K562 (cell line): ENCODE measurements at regions not wholly inside any gene's neighbourhood (a gene's known extent, or its start where the extent isn't known, plus 50 kb on each side); places are given as distances from the start of the nearest gene placed in this dataset.

ENCODE experiments used
- ATAC-seq: fragments of 200-7000 bp; cut with Tn5 transposase; 3 replicates; pipeline ENCODE4 v1.9.1; 2020; ENCODE audit warnings: moderate library complexity
- BruUV-seq: library from RNA; stranded (reverse); fragments of 400-500 nt; replicated peaks from 2 replicates; lab custom pipeline; 2021; lab: Mats Ljungman, UMichigan
- CTCF ChIA-PET: fragments of 300-600 bp; formaldehyde crosslinking; extraction: SDS; loops from one replicate; lab custom pipeline; 2021; ENCODE audit warnings: low intra/inter-chr PET ratio; lab: Yijun Ruan, JAX
- POLR2A ChIA-PET: fragments of 300-600, 350-650 bp; sonication (Branson Sonifier 250); formaldehyde crosslinking; extraction: SDS; loops from one replicate; lab custom pipeline; 2021; ENCODE audit warnings: antibody characterized with exemption, inconsistent platforms; lab: Yijun Ruan, JAX
- DNase-seq, 4 experiments: peaks; one replicate each; pipeline versions ENCODE4 v3.0.0 to v3.0.0-alpha.2; 2011 to 2018; ENCODE audit warnings: low spot score in 3 of 4, mixed read lengths in 3 of 4; ENCODE audit errors: extremely low read depth in 1 of 4
- FAIRE-seq: peaks from 2 replicates; lab custom pipeline; 2011; peaks lifted over from hg19 to GRCh38; lab: Jason Lieb, UNC
- H2AFZ ChIP-seq: 2 replicates; pipeline ENCODE4 v1.6.0; 2011; ENCODE audit warnings: low read depth, low read length, control low read depth, inconsistent platforms
- H3K27ac ChIP-seq: fragments of 200-600 bp; 3 replicates; pipeline ENCODE4 v1.8.0; 2011; ENCODE audit warnings: low read depth, mild to moderate bottlenecking, control low read depth, inconsistent platforms, low read length, moderate library complexity, mixed read lengths; ENCODE audit errors: extremely low read depth
- H3K27me3 ChIP-seq, 2 experiments: fragments of 300-600 bp in 1 of 2; 2 replicates in 1 of 2; 3 replicates in 1 of 2; pipeline versions ENCODE4 v1.6.0 to v1.8.0; 2011; ENCODE audit warnings: inconsistent platforms in 2 of 2, low read length in 2 of 2, mild to moderate bottlenecking in 1 of 2, mixed read lengths in 1 of 2, moderate library complexity in 1 of 2; ENCODE audit not compliant: control insufficient read depth in 2 of 2, insufficient read depth in 2 of 2
- H3K36me3 ChIP-seq: fragments of 300-600 bp; 3 replicates; pipeline ENCODE4 v1.8.0; 2011; ENCODE audit warnings: mild to moderate bottlenecking, low read length, inconsistent platforms; ENCODE audit not compliant: control insufficient read depth, insufficient read depth
- H3K4me1 ChIP-seq, 2 experiments: fragments of 200-600 bp in 1 of 2; replicated peaks in 1 of 2; 2 replicates in 1 of 2; 3 replicates in 1 of 2; pipeline versions ENCODE4 v1.5.1 to v1.8.0; 2011; ENCODE audit warnings: inconsistent platforms in 2 of 2, low read length in 2 of 2, mild to moderate bottlenecking in 1 of 2, mixed read lengths in 1 of 2, moderate library complexity in 1 of 2; ENCODE audit not compliant: control insufficient read depth in 2 of 2, insufficient read depth in 2 of 2
- H3K4me2 ChIP-seq: 2 replicates; pipeline ENCODE4 v1.6.1; 2011; ENCODE audit warnings: low read length, control low read depth, inconsistent platforms, mixed read lengths; ENCODE audit not compliant: insufficient read depth
- H3K4me3 ChIP-seq: fragments of 200-600 bp; sonication (generic), shearing (Covaris generic); 2 replicates; pipeline ENCODE4 v1.5.1; 2016; ENCODE audit warnings: control low read depth, inconsistent platforms
- H3K79me2 ChIP-seq: fragments of 200-600 bp; 3 replicates; pipeline ENCODE4 v1.8.0; 2011; ENCODE audit warnings: low read length, inconsistent platforms; ENCODE audit not compliant: control insufficient read depth, insufficient read depth
- H3K9ac ChIP-seq, 2 experiments: 2 replicates each; pipeline versions ENCODE4 v1.6.0 to v1.6.1; 2011; ENCODE audit warnings: low read depth in 2 of 2, low read length in 2 of 2, control low read depth in 1 of 2, inconsistent platforms in 1 of 2, mild to moderate bottlenecking in 1 of 2, mixed read lengths in 1 of 2; ENCODE audit not compliant: insufficient read depth in 1 of 2
- H3K9me1 ChIP-seq: one replicate; pipeline ENCODE4 v1.6.0; 2011; ENCODE audit warnings: inconsistent platforms, mild to moderate bottlenecking, low read length, moderate library complexity; ENCODE audit not compliant: control insufficient read depth, insufficient read depth
- H3K9me3 ChIP-seq: replicated peaks from 2 replicates; pipeline ENCODE4 v1.5.1; 2011; ENCODE audit warnings: low read depth, low read length, inconsistent platforms; ENCODE audit not compliant: control insufficient read depth, insufficient read depth
- H4K20me1 ChIP-seq: replicated peaks from 2 replicates; pipeline ENCODE4 v1.6.1; 2011; ENCODE audit warnings: low read length, inconsistent platforms, mixed read lengths; ENCODE audit not compliant: control insufficient read depth, insufficient read depth
- BDP1 ChIP-seq: IDR thresholded peaks from 3 replicates; pipeline ENCODE4 v1.6.1; 2011; ENCODE audit not compliant: insufficient read length, insufficient read depth
- CAMTA2 ChIP-seq: fragments of 250-450 bp; sonication (Bioruptor Pico); conservative IDR thresholded peaks from 2 replicates; pipeline ENCODE4 v1.5.1; 2022
- CHD1 ChIP-seq: fragments of 200-600 bp; sonication (generic); IDR thresholded peaks from one replicate; pipeline ENCODE4 v1.6.1; 2012; ENCODE audit warnings: mild to moderate bottlenecking, moderate library complexity, low read length, inconsistent platforms
- CXXC5 ChIP-seq: fragments of 250-450 bp; sonication (Bioruptor Pico); IDR thresholded peaks from 2 replicates; pipeline ENCODE4 v1.8.0; 2022; ENCODE audit warnings: inconsistent platforms, mild to moderate bottlenecking, moderate library complexity
- DMBX1 ChIP-seq: fragments of 250-450 bp; sonication (Bioruptor Pico); IDR thresholded peaks from 2 replicates; pipeline ENCODE4 v1.8.0; 2022; ENCODE audit warnings: inconsistent platforms, mild to moderate bottlenecking, moderate library complexity, borderline replicate concordance
- FOSL1 ChIP-seq: fragments of 200-800 bp; sonication (Bioruptor generic); conservative IDR thresholded peaks from 2 replicates; pipeline ENCODE4 v1.6.1; 2016; ENCODE audit warnings: missing genetic modification characterization, missing compliant biosample characterization
- ILF3 ChIP-seq: fragments of 450-650 bp; IDR thresholded peaks from 2 replicates; pipeline ENCODE4 v1.6.1; 2018; ENCODE audit warnings: antibody characterized with exemption, mild to moderate bottlenecking, moderate library complexity, borderline replicate concordance
- KHSRP ChIP-seq: fragments of 450-650 bp; IDR thresholded peaks from 2 replicates; pipeline ENCODE4 v1.6.1; 2017
- MYC ChIP-seq, 2 experiments: fragments of 250-450 bp in 1 of 2; sonication (Bioruptor Pico) in 1 of 2; IDR thresholded peaks; 2 replicates each; pipeline versions ENCODE4 v1.5.1 to v1.6.1; 2012 to 2021; ENCODE audit warnings: low read depth in 2 of 2, borderline replicate concordance in 1 of 2, improper control_type of control experiment in 1 of 2, low read length in 1 of 2, mild to moderate bottlenecking in 1 of 2, moderate library complexity in 1 of 2
- NCOR1 ChIP-seq: fragments of 450-650 bp; IDR thresholded peaks from 2 replicates; pipeline ENCODE4 v1.6.1; 2016; ENCODE audit warnings: mild to moderate bottlenecking, moderate library complexity
- SIN3B ChIP-seq: fragments of 450-650 bp; IDR thresholded peaks from 2 replicates; pipeline ENCODE4 v1.6.1; 2017; ENCODE audit warnings: low read depth, mild to moderate bottlenecking, moderate library complexity
- SMARCB1 ChIP-seq: IDR thresholded peaks from 2 replicates; pipeline ENCODE4 v1.6.1; 2011; ENCODE audit warnings: improper control_type of control experiment, low read depth; ENCODE audit not compliant: insufficient read length
- SPI1 ChIP-seq: IDR thresholded peaks from 2 replicates; pipeline ENCODE4 v1.6.1; 2011; ENCODE audit warnings: low read depth, low read length, control low read depth, borderline replicate concordance
- ZNF146 ChIP-seq: IDR thresholded peaks from one replicate; pipeline ENCODE4 v1.6.1; 2018; ENCODE audit warnings: missing compliant biosample characterization; ENCODE audit not compliant: unreplicated experiment
- ZNF589 ChIP-seq: fragments of 200-800 bp; sonication (Bioruptor generic); IDR thresholded peaks from 2 replicates; pipeline ENCODE4 v1.6.1; 2016; ENCODE audit warnings: low read depth, missing genetic modification characterization, missing compliant biosample characterization
- ZNF766 ChIP-seq: fragments of 200-800 bp; sonication (Bioruptor generic); conservative IDR thresholded peaks from 2 replicates; pipeline ENCODE4 v1.6.1; 2016; ENCODE audit warnings: missing genetic modification characterization, missing compliant biosample characterization
- ZNF778 ChIP-seq: fragments of 450-650 bp; formaldehyde crosslinking; IDR thresholded peaks from 2 replicates; pipeline ENCODE4 v1.4.0; 2020; ENCODE audit warnings: mild to moderate bottlenecking, moderate library complexity
- WGBS: fragments of 100-300 bp; shearing (Covaris generic); methylation state at CpG from one replicate; pipeline ENCODE4 v1.1.6; 2016; ENCODE audit warnings: low coverage, mixed read lengths; ENCODE audit not compliant: insufficient coverage; ENCODE audit errors: missing lambda C conversion rate; 5-methylcytosine and 5-hydroxymethylcytosine counted together
- in situ Hi-C: fragments of 300-500 bp; cut with MboI; formaldehyde crosslinking; loops from 4 replicates; pipeline ENCODE4 v1.15.0; 2018; ENCODE audit warnings: inconsistent platforms, mixed read lengths
- intact Hi-C: fragments of 100-400 bp; cut with micrococcal nuclease; formaldehyde crosslinking; loops from 2 replicates; pipeline ENCODE4 v1.14.2; 2022
- TF ChIP-seq, protein P1 (sequence below): fragments of 450-650 bp; conservative IDR thresholded peaks from 2 replicates; pipeline ENCODE4 v1.6.1; 2016; ENCODE audit warnings: missing genetic modification characterization, low read depth, mild to moderate bottlenecking, control low read depth, missing compliant biosample characterization
- TF ChIP-seq, protein P2 (sequence below): fragments of 250-450 bp; sonication (Bioruptor Pico); IDR thresholded peaks from 2 replicates; pipeline ENCODE4 v1.5.0; 2021; ENCODE audit warnings: mild to moderate bottlenecking, moderate library complexity

- peak; percentile 68; the same call in 1 of the 2 replicates for TF ChIP-seq MYC (IDR thresholded peaks at IDR 0.05; ENCODE audit: low read depth, low read length)
- no peak for TF ChIP-seq MYC (CRISPR knock-in tag; IDR thresholded peaks at IDR 0.05; ENCODE audit: borderline replicate concordance, low read depth)
- TF ChIP-seq, protein P1, sequence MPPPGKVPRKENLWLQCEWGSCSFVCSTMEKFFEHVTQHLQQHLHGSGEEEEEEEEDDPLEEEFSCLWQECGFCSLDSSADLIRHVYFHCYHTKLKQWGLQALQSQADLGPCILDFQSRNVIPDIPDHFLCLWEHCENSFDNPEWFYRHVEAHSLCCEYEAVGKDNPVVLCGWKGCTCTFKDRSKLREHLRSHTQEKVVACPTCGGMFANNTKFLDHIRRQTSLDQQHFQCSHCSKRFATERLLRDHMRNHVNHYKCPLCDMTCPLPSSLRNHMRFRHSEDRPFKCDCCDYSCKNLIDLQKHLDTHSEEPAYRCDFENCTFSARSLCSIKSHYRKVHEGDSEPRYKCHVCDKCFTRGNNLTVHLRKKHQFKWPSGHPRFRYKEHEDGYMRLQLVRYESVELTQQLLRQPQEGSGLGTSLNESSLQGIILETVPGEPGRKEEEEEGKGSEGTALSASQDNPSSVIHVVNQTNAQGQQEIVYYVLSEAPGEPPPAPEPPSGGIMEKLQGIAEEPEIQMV: peak; percentile 75
- TF ChIP-seq CXXC5 (CRISPR knock-in tag): peak; percentile 46; the same call in 1 of the 2 replicates
- peak; percentile 75; the same call in 1 of the 2 replicates for TF ChIP-seq ZNF589
- 0 out of 2 replicates have a peak, but pooled peaks have one; percentile 7 for TF ChIP-seq FOSL1 (tag)
- peak; percentile 27; the same call in 1 of the 2 replicates for TF ChIP-seq ZNF766 (CRISPR knock-in tag)
- TF ChIP-seq DMBX1 (CRISPR knock-in tag): peak; percentile 67; the same call in 1 of the 2 replicates
Observed at GRCh38 chr6:14867802-14868201, 378.1 kb upstream of the JARID2 start (continued).

- DNase-seq: no peak
- intact Hi-C loops: no loop called here
- H4K20me1 ChIP-seq: no peaks in the 10 kb centered on the region
- no peaks in the 10 kb centered on the region for H3K36me3 ChIP-seq
- no peaks in the 10 kb centered on the region for H3K27me3 ChIP-seq
- in situ Hi-C loops: no loop called here
- H3K4me1 ChIP-seq: no peaks in the 10 kb centered on the region; a peak in 1 of 5 replicates
- no peak for ATAC-seq
- H3K9ac ChIP-seq: no peak overlapping the region
- H3K9me1 ChIP-seq: no peaks in the 10 kb centered on the region
- no peak overlapping the region for H3K4me2 ChIP-seq
- no peaks in the 10 kb centered on the region for H3K79me2 ChIP-seq
- POLR2A ChIA-PET: interaction anchor here (0.8 kb wide), 1 partner anchor 10 kb away, joined by 4 read pairs; no protein-coding TSS in a partner anchor
- no peak overlapping the region for H2AFZ ChIP-seq
- CTCF ChIA-PET: no interaction called here
- 72% methylated on average over 5 of the region's 5 CpGs for WGBS
- H3K4me3 ChIP-seq: no peak overlapping the region
- H3K27ac ChIP-seq: no peak overlapping the region
- FAIRE-seq: no peak
- no peaks in the 10 kb centered on the region for H3K9me3 ChIP-seq
- no TSS peak for BruUV-seq
- TF ChIP-seq BDP1: no peak
- no peak for TF ChIP-seq ZNF146
- TF ChIP-seq CAMTA2: no peak
- no peak for TF ChIP-seq ILF3
- no peak for TF ChIP-seq ZNF778 (CRISPR knock-in tag)
- TF ChIP-seq SIN3B: no peak
- TF ChIP-seq, protein P2, sequence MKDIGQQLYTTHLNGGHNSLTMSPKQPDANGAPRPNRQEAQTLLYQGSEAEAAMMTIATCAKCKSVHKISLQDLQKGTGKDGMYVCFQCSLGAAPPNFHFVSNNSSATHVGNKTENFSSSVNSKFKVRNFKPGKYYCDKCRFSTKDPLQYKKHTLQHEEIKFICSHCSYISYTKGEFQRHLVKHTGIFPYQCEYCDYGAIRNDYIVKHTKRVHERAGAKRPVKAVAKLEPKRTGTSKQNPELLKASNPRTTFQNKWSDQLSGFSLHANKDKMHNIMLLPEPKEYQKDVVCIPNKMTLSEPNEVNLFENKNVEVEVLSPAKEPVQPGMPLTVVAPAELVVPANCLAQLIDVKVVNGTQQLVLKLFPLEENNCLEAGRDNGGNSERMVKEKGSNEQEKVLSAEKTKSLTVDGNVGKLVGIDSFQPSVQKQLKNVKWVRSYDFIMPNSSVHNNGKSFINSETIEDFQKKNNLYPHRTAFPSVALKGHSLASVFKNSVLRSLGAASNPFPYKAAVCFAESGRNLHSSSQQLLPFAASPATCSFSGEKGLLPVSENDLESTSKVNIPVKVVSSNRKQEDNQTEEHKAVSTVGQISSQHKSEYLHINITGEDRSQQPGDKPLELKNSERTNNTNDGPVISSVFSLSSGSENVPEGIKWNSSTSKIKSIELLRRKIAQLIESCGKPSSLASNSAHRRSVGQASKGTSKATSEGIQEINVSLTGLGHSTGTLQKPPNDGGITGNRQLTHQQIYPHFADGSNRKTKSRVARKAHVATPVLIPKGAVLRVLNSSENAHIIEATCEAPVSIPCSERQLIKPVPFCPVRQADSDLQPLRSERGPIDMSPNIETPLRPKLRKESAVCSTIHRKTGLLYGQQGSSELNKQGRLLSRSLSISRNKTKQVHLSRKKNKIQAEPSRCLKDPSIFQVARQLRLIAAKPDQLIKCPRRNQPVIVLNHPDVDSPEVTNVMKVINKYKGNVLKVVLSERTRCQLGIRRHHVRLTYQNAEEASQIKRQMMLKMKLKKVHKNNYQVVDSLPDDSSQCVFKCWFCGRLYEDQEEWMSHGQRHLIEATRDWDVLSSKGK: no peak
- TF ChIP-seq SPI1: no peak
- no peak for TF ChIP-seq SMARCB1
- no peak for TF ChIP-seq KHSRP
- no peak for TF ChIP-seq NCOR1
- TF ChIP-seq CHD1: no peak
Observed at GRCh38 chr6:14871221-14871620, 374.6 kb upstream of the JARID2 start.
